Right atrium auricular region (tissue), 2 donors: ENCODE measurements at regions not wholly inside any gene's neighbourhood (a gene's known extent, or its start where the extent isn't known, plus 50 kb on each side); places are given as distances from the start of the nearest gene placed in this dataset.
A peak's percentile ranks its signal among the peaks of the same experiment; 100 is the strongest.

Source experiments
- DNase-seq: peaks from one replicate; pipeline ENCODE4 v3.0.0-alpha.2; 2019; ENCODE audit warnings: low spot score
- H3K27ac ChIP-seq, 2 donors: fragments of 200-600 bp; sonication (generic); 1 replicate in 1 of 2; 2 replicates in 1 of 2; pipeline ENCODE4 v1.5.1; 2016 to 2019
- H3K27me3 ChIP-seq, 2 donors: fragments of 200-600 bp; sonication (generic); one replicate each; pipeline versions ENCODE4 v1.5.1 to v1.6.0; 2017 to 2019
- H3K36me3 ChIP-seq: fragments of 200-600 bp; sonication (generic); one replicate; pipeline ENCODE4 v1.5.1; 2016
- H3K4me1 ChIP-seq, 2 donors: fragments of 200-600 bp; sonication (generic); one replicate each; pipeline versions ENCODE4 v1.5.1 to v1.6.0; 2017 to 2019
- H3K4me3 ChIP-seq, 2 donors: fragments of 200-600 bp; sonication (generic); 1 replicate in 1 of 2; 2 replicates in 1 of 2; pipeline ENCODE4 v1.5.1; 2017 to 2019; ENCODE audit warnings: mild to moderate bottlenecking in 1 of 2, moderate library complexity in 1 of 2
- H3K9me3 ChIP-seq, 2 donors: fragments of 200-600 bp; sonication (generic); one replicate each; pipeline ENCODE4 v1.5.1; 2019
- CTCF ChIP-seq, 2 donors: fragments of 200-600 bp; sonication (generic); IDR thresholded peaks; one replicate each; pipeline ENCODE4 v1.5.1; 2019; ENCODE audit warnings: antibody characterized with exemption in 2 of 2

GRCh38 chr13:50635504-50635903, 208.0 kb downstream of the DLEU7 start:
- peak overlapping the region in 1 of 2 donors; percentile 72 for H3K27ac ChIP-seq
- no peaks in the 10 kb centered on the region for H3K9me3 ChIP-seq
- no peak overlapping the region for H3K4me3 ChIP-seq
- no peaks in the 10 kb centered on the region for H3K27me3 ChIP-seq
- no peaks in the 10 kb centered on the region for H3K4me1 ChIP-seq
- DNase-seq: peak; percentile 83
- TF ChIP-seq CTCF (IDR thresholded peaks at IDR 0.05): no peak
- H3K36me3 ChIP-seq: no peaks in the 10 kb centered on the region

- peak overlapping the region; percentile 42 to 72 for H3K27ac ChIP-seq
- TF ChIP-seq CTCF (IDR thresholded peaks at IDR 0.05): no peak
- no peaks in the 10 kb centered on the region for H3K4me1 ChIP-seq
- no peaks in the 10 kb centered on the region for H3K36me3 ChIP-seq
- DNase-seq: no peak
- H3K27me3 ChIP-seq: no peaks in the 10 kb centered on the region
- H3K4me3 ChIP-seq: no peak overlapping the region
- no peaks in the 10 kb centered on the region for H3K9me3 ChIP-seq
These were observed 207.3 kb downstream of the DLEU7 start for GRCh38 chr13:50636007-50636704.

- H3K36me3 ChIP-seq: no peaks in the 10 kb centered on the region
- no peak for TF ChIP-seq CTCF (IDR thresholded peaks at IDR 0.05)
- DNase-seq: no peak
These were observed 200.4 kb downstream of the DLEU7 start for GRCh38 chr13:50643060-50643459.

GRCh38 chr13:50644081-50644871, 199.2 kb downstream of the DLEU7 start:
- no peaks in the 10 kb centered on the region for H3K36me3 ChIP-seq
- no peaks in the 10 kb centered on the region for H3K4me1 ChIP-seq
- H3K9me3 ChIP-seq: no peaks in the 10 kb centered on the region
- no peak overlapping the region for H3K27ac ChIP-seq
- no peak for TF ChIP-seq CTCF (IDR thresholded peaks at IDR 0.05)
- no peak overlapping the region for H3K4me3 ChIP-seq
- DNase-seq: no peak
- no peaks in the 10 kb centered on the region for H3K27me3 ChIP-seq

More at GRCh38 chr13:50643060-50643459, 200.4 kb downstream of the DLEU7 start:
- no peak overlapping the region for H3K4me3 ChIP-seq
- H3K4me1 ChIP-seq: no peaks in the 10 kb centered on the region
- no peak overlapping the region for H3K27ac ChIP-seq
- no peaks in the 10 kb centered on the region for H3K9me3 ChIP-seq
- H3K27me3 ChIP-seq: no peaks in the 10 kb centered on the region

- Histone ChIP-seq H3K36me3 (no peaks in the 10 kb centered on the region), H3K27me3 (no peaks in the 10 kb centered on the region)
- no peak for TF ChIP-seq CTCF (IDR thresholded peaks at IDR 0.05)
These were observed 198.4 kb downstream of the DLEU7 start for GRCh38 chr13:50645092-50645491.

More at GRCh38 chr13:50645092-50645491, 198.4 kb downstream of the DLEU7 start:
- no peak for DNase-seq
- Histone ChIP-seq H3K4me1 (no peaks in the 10 kb centered on the region), H3K4me3 (no peak overlapping the region), H3K27ac (no peak overlapping the region), H3K9me3 (no peaks in the 10 kb centered on the region)
